Natural killer cell treated with Interleukin-12 subunit alpha and Interleukin-12 subunit beta and Interleukin-15 and Interleukin-18, amount 100 ng/mL, for 72 hours (primary cell): ENCODE measurements at regions not wholly inside any gene's neighbourhood (a gene's known extent, or its start where the extent isn't known, plus 50 kb on each side); places are given as distances from the start of the nearest gene placed in this dataset.

Experiments used
- ATAC-seq, 2 donors: fragments of 150-1000 bp; cut with Tn5 transposase in 1 of 2; sonication (Bioruptor Pico), chemical (Tn5 transposase) in 1 of 2; 2 replicates each; pipeline ENCODE4 v1.10.0; 2021
- DNase-seq: peaks from one replicate; pipeline ENCODE4 v3.0.0; 2022; ENCODE audit warnings: low spot score
- H3K27ac Mint-ChIP-seq, 2 donors: 1 replicate in 1 of 2; 2 replicates in 1 of 2; pipeline ENCODE4 v1.8.0; 2022; ENCODE audit warnings: mixed read lengths in 2 of 2, mild to moderate bottlenecking in 1 of 2, moderate library complexity in 1 of 2
- H3K27me3 Mint-ChIP-seq, 2 donors: 1 replicate in 1 of 2; 2 replicates in 1 of 2; pipeline ENCODE4 v1.8.0; 2022; ENCODE audit warnings: mixed read lengths in 2 of 2
- H3K36me3 Mint-ChIP-seq: one replicate; pipeline ENCODE4 v1.8.0; 2022; ENCODE audit warnings: mixed read lengths
- H3K4me1 Mint-ChIP-seq, 2 donors: 1 replicate in 1 of 2; 2 replicates in 1 of 2; pipeline ENCODE4 v1.8.0; 2022; ENCODE audit warnings: low read depth in 2 of 2, mixed read lengths in 2 of 2, mild to moderate bottlenecking in 1 of 2
- H3K4me3 Mint-ChIP-seq: one replicate; pipeline ENCODE4 v1.8.0; 2022; ENCODE audit warnings: mixed read lengths
- H3K9me3 Mint-ChIP-seq: 2 replicates; pipeline ENCODE4 v1.8.0; 2022; ENCODE audit warnings: mixed read lengths

GRCh38 chr2:206368484-206368883 lies 74.8 kb upstream of the ADAM23 start:
- Mint-ChIP-seq H3K4me3 (no peak overlapping the region), H3K9me3 (peaks cover 11% of the 10 kb centered on the region), H3K27ac (no peak overlapping the region), H3K27me3 (no peaks in the 10 kb centered on the region), H3K4me1 (no peaks in the 10 kb centered on the region), H3K36me3 (no peaks in the 10 kb centered on the region)
- ATAC-seq (no peak), DNase-seq (no peak)

- H3K9me3 Mint-ChIP-seq: peaks cover 13% of the 10 kb centered on the region
- DNase-seq (no peak), ATAC-seq (peak in 1 of 2 donors; percentile 57)
- H3K4me1 Mint-ChIP-seq: no peaks in the 10 kb centered on the region
- H3K27me3 Mint-ChIP-seq: no peaks in the 10 kb centered on the region
- H3K27ac Mint-ChIP-seq: no peak overlapping the region
- H3K36me3 Mint-ChIP-seq: no peaks in the 10 kb centered on the region
- H3K4me3 Mint-ChIP-seq: no peak overlapping the region
Measured at GRCh38 chr2:206368933-206369569, 74.3 kb upstream of the ADAM23 start.

GRCh38 chr2:206375956-206376355 lies 67.4 kb upstream of the ADAM23 start:
- no peak overlapping the region for H3K4me3 Mint-ChIP-seq
- ATAC-seq (no peak), DNase-seq (no peak)
- H3K9me3 Mint-ChIP-seq: peaks cover 20% of the 10 kb centered on the region
- H3K36me3 Mint-ChIP-seq: peaks cover 13% of the 10 kb centered on the region
- H3K27ac Mint-ChIP-seq: no peak overlapping the region
- H3K4me1 Mint-ChIP-seq: no peaks in the 10 kb centered on the region
- H3K27me3 Mint-ChIP-seq: no peaks in the 10 kb centered on the region

- peaks cover 13% of the 10 kb centered on the region for H3K36me3 Mint-ChIP-seq
- no peak for ATAC-seq
- no peaks in the 10 kb centered on the region for H3K4me1 Mint-ChIP-seq
- H3K27me3 Mint-ChIP-seq: no peaks in the 10 kb centered on the region
- no peak overlapping the region for H3K4me3 Mint-ChIP-seq
- DNase-seq: no peak
- peaks cover 15% of the 10 kb centered on the region for H3K9me3 Mint-ChIP-seq
- H3K27ac Mint-ChIP-seq: no peak overlapping the region
Measured at GRCh38 chr2:206378835-206379234, 64.5 kb upstream of the ADAM23 start.

- Mint-ChIP-seq H3K9me3 (peaks cover 16% of the 10 kb centered on the region), H3K27me3 (no peaks in the 10 kb centered on the region), H3K27ac (no peak overlapping the region), H3K36me3 (peaks cover 13% of the 10 kb centered on the region), H3K4me3 (no peak overlapping the region), H3K4me1 (no peaks in the 10 kb centered on the region)
- DNase-seq (no peak), ATAC-seq (no peak)
Measured at GRCh38 chr2:206379266-206379665, 64.1 kb upstream of the ADAM23 start.

DNA sequence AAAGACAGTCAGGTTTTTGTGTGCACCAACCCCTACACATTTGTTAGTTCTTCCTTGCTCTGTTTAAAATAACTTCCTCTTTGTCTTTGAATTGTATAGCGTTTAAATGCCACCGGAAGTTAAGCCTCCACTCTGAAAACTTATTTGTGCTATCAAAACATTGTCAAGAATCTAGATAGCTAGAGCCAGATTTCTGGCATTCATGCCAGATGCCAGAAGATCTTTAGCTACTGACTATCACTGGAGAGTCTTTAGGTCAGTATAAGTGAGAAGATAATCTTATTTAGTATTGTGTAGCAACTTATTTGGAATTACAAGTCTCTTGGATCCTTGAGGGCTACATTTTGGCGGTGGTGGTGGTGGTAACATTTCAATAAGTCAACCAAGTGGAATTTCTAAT lies 63.4 kb upstream of the ADAM23 start:
- peaks cover 19% of the 10 kb centered on the region for H3K9me3 Mint-ChIP-seq
- DNase-seq (no peak), ATAC-seq (no peak)
- H3K36me3 Mint-ChIP-seq: peaks cover 13% of the 10 kb centered on the region
- no peak overlapping the region for H3K4me3 Mint-ChIP-seq
- H3K27me3 Mint-ChIP-seq: no peaks in the 10 kb centered on the region
- H3K27ac Mint-ChIP-seq: no peak overlapping the region
- no peaks in the 10 kb centered on the region for H3K4me1 Mint-ChIP-seq

DNA sequence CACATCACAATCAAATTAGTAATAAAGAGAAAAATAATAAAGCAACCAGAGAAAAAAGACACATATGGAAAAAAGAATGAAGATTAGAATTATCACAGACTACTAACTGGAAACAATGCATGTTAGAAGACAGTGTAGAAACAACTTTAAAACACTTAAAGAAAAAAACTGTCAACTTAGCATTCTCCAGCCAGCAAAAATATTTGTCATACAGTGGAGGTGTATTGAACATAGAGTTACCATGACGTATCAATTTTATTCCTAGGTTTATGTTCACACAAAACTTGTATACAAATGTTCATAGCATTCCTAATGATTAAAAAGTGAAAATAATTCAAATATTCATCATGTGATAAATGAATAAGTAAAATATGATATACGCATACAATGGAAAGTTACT lies 61.5 kb upstream of the ADAM23 start:
- no peak for DNase-seq
- H3K9me3 Mint-ChIP-seq: peaks cover 12% of the 10 kb centered on the region
- no peak for ATAC-seq
- H3K27me3 Mint-ChIP-seq: no peaks in the 10 kb centered on the region
- H3K27ac Mint-ChIP-seq: no peak overlapping the region
- peaks cover under 1% of the 10 kb centered on the region for H3K36me3 Mint-ChIP-seq
- no peaks in the 10 kb centered on the region for H3K4me1 Mint-ChIP-seq
- no peak overlapping the region for H3K4me3 Mint-ChIP-seq

GRCh38 chr2:206383669-206384068 lies 59.7 kb upstream of the ADAM23 start:
- Mint-ChIP-seq H3K27me3 (no peaks in the 10 kb centered on the region), H3K27ac (no peak overlapping the region), H3K4me3 (no peak overlapping the region), H3K9me3 (peaks cover 10% of the 10 kb centered on the region), H3K4me1 (no peaks in the 10 kb centered on the region), H3K36me3 (no peaks in the 10 kb centered on the region)
- DNase-seq: no peak
- ATAC-seq: no peak

DNA sequence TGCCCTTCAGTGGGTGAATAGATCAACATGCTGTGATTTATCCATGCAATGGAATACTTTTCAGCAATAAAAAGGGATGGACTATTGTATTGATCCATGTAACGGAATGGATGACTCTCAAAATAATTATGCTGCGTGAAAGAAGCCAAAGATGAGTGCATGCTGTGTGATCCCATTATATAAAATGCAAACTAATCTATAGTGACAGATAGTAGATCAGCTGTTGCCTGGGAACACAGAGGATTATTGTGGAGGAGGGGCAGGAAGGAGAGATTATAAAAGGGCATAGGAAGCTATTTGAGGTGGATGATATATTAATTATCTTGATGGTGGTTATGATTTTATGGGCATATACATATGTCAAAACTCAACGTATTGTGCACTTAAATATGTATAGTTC lies 55.5 kb upstream of the ADAM23 start:
- Mint-ChIP-seq H3K4me3 (no peak overlapping the region), H3K9me3 (peaks cover 3% of the 10 kb centered on the region), H3K27me3 (no peaks in the 10 kb centered on the region), H3K4me1 (no peaks in the 10 kb centered on the region), H3K27ac (no peak overlapping the region), H3K36me3 (no peaks in the 10 kb centered on the region)
- ATAC-seq: no peak
- no peak for DNase-seq

DNA sequence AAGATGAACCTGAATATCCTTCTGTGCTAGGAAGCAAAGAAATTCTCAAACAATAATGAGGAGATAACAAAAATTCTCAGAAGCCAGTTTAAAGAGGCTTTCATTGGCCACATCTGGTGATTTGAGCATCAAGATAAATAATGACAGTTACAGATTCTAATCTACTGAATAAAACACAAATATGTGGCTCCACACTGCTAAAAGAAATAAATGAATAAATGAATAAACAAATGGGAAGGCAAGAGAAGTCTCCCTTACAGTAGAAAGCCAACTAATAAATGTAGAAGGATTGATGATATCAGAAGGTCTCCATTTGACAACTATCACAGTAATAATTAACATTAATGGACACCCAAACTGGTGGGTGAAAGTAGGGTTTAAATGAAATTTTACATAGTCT lies 54.6 kb upstream of the ADAM23 start:
- peaks cover 3% of the 10 kb centered on the region for H3K9me3 Mint-ChIP-seq
- DNase-seq (no peak), ATAC-seq (no peak)
- H3K4me1 Mint-ChIP-seq: no peaks in the 10 kb centered on the region
- H3K36me3 Mint-ChIP-seq: no peaks in the 10 kb centered on the region
- no peaks in the 10 kb centered on the region for H3K27me3 Mint-ChIP-seq
- no peak overlapping the region for H3K27ac Mint-ChIP-seq
- H3K4me3 Mint-ChIP-seq: no peak overlapping the region

DNA sequence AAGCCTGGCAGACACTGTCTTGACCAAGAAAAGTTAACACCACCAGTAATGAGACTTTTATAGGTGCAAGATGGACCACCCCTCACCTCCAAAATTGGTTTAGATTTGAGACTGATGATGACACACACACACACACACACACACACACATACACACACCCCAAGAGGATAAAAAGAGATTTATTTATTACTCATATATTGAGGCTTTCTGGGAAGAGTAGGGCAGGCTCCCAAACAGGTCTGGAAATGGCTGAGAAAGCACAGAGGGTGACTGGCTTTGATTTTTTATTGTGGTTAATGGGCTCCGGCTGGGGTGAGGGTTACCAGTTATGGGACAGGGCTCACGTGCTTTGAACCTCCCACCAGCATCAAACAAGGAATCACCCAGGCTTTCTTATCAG lies 54.2 kb upstream of the ADAM23 start:
- no peak for ATAC-seq
- Mint-ChIP-seq H3K27me3 (no peaks in the 10 kb centered on the region), H3K4me1 (no peaks in the 10 kb centered on the region), H3K4me3 (no peak overlapping the region), H3K27ac (no peak overlapping the region), H3K36me3 (no peaks in the 10 kb centered on the region), H3K9me3 (peaks cover 3% of the 10 kb centered on the region)
- DNase-seq: no peak

GRCh38 chr2:206390181-206390580 lies 53.2 kb upstream of the ADAM23 start:
- Mint-ChIP-seq H3K27ac (no peak overlapping the region), H3K9me3 (no peaks in the 10 kb centered on the region), H3K4me1 (no peaks in the 10 kb centered on the region), H3K27me3 (no peaks in the 10 kb centered on the region), H3K36me3 (no peaks in the 10 kb centered on the region), H3K4me3 (no peak overlapping the region)
- DNase-seq (no peak), ATAC-seq (no peak)

DNA sequence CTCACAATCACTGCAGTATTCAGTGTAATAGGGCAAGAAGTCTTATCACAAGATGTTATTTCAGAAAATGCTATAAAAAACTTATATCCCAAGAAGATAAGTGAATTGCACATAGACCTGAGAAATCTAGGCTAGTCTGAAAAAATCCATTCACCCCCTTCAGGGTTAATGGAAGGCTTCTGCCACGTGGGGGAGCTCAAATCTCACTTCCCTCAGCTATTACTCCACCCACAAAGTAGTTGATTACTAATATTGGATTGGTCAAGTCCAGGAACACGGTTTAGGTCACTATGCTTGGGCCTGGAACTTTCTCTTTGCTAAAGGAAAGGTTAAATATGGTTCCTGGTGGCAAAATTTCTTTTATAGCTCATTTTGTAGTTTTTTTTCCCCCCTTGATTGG lies 51.2 kb upstream of the ADAM23 start:
- Mint-ChIP-seq H3K27ac (no peak overlapping the region), H3K4me3 (no peak overlapping the region), H3K36me3 (no peaks in the 10 kb centered on the region), H3K4me1 (no peaks in the 10 kb centered on the region), H3K27me3 (no peaks in the 10 kb centered on the region), H3K9me3 (no peaks in the 10 kb centered on the region)
- ATAC-seq (no peak), DNase-seq (no peak)
